ENCODE measurements at regions not wholly inside any gene's neighbourhood (a gene's known extent, or its start where the extent isn't known, plus 50 kb on each side); places are given as distances from the start of the nearest gene placed in this dataset.
A peak's percentile ranks its signal among the peaks of the same experiment; 100 is the strongest.

DNA sequence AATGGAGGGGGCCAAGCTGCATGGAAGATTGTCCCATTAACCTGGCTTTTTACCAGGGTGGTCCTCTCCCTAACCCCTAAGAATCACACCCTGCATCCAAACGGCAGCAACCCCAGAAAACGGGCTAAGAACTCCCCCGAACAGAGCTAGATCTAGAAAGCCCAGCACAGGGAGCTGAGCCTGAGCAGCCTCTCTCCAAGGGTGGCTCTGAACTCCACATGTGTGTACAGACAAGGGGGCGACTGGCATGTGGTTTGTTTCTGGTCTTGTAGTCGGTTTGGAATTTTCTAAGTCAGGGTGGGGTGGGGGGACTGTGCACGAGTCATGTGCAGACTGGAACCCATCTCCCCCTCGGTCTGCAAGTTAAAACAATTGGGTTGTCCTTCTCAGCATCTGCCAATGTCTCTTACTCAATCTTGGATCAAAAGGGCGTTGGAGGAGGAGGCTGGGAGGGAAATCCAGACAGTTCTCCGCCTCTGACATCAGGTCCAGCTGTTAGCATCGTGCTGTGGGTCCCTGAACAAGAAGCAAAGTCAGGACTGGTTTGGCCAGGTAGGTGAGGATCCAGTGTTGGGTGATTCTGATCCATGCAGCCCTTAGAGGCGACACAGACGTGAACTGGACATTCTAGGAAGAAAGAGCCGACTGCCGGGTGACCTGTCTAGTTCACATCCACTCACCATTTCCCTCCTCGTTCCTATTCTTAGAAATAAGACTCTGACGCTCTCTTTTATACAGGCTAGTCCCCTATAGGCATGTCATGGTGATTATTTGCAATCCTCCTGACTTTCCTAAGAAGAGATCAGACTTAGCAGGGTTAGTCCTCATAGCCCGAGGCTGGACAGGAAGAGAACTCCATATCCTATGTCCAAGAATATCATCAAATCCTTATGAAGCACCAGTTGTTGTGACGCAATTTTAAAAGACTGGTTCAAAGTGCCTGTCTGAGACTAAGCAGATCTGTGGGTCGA lies 381.8 kb downstream of the SOX9 start:
- no peak for DNase-seq (ENCODE audit: low spot score)

DNA sequence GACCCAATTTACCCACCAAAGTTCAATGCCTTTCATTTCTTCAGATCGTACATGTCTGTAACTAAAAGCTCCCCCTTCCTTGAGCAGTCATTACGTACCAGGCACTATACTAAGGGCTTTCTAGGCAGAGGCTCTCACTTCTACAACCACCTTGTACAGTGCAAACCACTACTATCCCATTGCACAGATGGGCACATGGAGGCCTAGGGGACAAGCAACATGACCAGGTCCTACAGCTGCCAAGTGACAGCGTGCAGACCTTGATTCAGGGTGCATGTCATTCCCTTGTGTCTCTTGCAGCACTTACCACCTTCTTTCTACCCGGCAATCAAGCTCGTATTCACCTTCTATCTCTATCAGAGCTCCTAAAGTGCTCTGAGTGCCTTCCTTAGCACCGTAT lies 382.7 kb downstream of the SOX9 start:
- DNase-seq (ENCODE audit: low spot score): no peak

DNA sequence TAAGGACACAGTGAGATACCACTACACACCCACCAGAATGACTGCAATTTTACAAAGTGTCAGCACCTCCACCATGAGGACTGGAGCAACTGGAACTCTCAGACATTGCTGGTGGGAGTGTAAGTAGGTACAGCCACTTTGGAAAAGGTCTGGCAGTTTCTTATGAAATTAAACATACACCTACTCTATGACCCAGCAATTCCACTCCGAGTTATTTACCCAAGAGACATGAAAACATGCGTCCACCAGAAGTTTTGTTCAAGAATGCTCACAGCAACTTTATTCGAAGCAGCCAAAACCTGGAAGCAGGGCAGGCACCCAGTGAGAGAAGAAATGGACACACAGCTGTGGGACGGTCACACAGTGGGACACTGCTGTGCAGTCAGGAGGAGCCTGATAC lies 384.0 kb downstream of the SOX9 start:
- DNase-seq (ENCODE audit: low spot score): no peak

DNA sequence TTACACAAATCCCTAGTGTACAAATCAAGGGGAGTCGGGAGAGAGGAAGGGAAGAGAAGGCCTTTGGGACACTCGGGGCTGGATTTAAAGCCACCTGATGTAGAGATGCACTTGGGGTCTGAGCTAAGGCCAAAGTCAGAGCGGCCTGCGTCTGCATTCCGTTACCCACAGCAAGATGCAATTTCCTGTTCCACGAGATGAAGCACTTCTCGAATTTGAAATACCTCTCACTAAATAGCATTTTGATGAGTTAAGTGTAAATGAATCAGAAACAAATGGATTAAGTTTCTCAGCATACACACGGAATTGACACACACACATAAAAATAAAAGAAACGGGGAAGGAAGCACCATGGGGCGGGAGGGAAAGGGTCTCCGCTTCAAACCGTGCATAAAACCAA lies 386.0 kb downstream of the SOX9 start:
- DNase-seq (ENCODE audit: low spot score): no peak

DNA sequence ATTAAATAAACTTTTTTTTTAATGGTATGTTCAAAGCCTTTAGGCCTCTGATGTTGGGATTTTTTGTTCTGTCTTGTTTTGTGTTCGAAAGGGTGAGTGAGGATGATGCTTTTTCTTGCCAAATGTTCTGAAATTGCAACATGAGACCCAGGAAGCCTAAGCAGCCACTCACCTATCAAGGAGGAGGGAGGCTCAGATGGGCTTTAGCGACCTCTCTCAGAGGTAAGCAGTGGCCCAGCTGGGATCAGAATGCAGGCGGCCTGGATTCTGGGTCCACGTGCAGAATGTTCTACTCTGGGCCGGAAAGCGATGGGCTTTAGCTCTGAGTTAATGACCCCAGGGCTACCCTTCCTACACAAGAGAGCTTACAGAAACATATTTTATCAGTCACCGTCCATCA lies 386.6 kb downstream of the SOX9 start:
- no peak for DNase-seq (ENCODE audit: low spot score)

DNA sequence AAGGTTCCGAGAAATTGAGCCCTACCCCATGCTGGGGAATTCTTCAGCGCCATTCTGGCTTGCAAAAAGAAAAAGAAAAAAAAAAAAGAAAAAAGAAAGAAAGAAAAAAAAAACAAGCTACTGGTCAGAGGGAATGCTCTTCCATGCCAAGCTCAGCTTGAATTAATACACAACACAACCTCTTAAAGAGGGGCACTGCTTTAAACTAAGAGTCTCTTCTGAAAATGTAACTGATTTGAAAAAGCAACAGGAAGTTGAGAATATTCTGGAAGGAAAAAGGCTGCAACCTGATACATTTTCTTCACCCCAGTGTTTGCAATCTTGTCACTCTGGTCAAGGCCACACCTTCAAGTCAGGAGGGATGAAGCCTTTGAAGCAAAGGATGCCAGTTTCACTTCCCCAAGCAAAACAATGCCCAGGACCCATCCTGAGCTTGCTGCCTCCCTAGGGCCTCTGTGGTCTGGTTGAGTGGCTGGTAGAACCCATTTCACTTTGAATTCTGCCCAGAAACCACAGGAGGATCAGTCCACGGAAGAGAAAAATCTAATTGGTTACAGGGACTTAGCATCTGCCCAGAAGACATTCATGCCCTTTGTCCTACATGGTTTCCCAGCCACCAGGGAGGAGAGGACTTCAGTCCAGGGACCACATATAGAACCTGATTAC lies 389.7 kb downstream of the SOX9 start:
- DNase-seq (ENCODE audit: low spot score): no peak

DNA sequence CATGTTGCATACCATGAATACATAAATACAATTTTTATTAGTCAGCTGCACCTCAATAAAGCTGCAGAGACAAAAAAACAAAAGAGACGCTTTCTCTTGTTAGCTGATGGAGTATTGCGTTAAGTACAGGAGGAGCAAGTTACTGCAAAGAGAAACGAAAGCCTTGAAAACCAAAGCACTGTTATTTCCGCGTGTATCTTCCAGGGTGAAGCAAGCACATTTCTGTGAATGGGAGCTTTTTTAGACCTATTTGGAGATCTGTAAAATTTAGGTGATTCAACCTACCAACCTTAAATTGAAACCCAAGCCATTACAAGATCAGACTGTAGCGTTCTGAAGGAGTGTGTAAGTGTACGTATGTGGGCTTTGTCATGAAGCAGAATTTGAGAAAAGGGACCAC lies 390.4 kb downstream of the SOX9 start:
- DNase-seq (ENCODE audit: low spot score): no peak

DNA sequence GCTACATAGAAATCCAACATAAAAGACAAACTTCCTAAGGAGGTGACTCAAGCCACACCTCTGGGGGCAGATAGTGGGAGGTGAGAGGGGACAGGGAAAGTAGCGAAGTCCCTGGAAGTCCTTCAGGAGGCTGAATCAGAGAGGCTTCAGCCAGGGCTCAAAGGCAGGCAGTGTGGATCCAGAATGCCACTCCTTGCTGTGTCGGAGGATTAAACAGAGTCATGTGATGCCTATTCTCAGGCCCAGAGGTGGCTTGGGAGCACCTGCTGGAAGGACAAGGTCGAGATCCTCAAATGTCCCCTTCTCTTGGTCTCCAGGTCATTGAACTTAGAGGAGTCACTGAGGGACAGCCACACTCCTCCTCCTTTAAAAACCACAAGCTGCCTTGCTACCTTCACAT lies 391.1 kb downstream of the SOX9 start:
- no peak for DNase-seq (ENCODE audit: low spot score)

DNA sequence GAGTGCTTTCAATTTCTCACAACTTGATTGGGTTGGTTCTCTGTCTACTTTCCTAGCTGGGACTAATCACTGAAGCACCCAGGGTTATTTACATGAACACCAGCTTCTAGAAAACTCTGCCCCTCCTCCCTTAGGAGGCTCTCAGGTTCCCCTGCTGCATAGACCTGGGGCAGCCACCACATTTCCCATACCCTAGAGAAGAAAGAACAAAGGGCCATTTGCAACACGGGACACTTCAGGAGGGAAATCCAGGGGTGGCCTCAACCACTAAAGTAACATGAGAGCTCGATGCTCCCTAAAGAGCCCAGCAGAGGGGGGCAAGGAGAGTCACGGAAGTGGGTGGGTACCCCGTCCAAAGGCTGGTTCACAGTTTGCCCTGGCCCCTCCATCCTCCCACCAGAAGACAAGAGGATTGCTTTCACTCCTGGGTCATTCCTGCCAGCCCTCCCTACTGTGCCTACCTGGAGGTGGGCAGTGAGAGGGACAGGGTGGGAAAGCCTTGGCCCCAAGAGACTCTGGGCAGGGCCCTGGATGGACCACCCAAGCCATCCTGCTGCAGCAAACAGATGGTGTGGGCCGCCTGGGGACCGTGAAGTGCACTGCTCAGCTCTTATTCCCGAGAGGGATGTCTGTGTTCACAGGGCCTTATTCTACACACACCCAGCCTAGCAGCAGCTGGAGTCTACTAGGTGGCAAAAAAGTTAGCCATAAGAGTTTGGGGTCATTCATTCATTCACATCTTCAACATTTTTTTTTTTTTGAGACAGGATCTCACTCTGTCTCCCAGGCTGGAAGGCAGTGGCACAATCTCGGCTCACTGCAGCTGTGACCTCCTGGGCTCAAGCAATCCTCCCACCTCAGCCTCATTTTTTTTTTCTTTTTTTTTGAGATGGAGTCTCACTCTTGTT lies 392.1 kb downstream of the SOX9 start:
- DNase-seq (ENCODE audit: low spot score): no peak

DNA sequence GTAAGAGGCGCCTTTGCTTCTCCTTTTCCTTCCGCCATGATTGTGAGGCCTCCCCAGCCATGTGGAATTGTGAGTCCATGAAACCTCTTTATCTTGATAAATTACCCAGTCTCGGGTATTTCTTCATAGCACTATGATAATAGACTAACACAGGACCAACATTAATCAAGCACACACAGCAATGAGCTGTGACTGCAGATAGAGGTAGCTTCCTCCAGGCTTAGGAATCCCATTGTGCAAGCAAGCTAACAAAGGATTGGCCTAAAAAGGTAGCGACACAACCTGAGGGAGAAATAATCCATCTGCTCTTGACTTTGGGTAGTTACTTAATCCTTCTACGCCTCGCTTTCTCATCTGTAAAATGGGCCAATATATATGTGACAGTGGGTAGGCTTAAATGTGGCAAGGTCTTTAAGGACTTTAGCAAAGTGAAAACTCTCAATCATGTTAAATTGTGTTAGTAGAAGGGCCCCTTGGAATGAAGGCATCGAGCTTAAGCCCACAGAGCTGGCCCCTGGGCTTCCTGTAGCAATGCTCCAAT lies 393.6 kb downstream of the SOX9 start:
- DNase-seq (ENCODE audit: low spot score): no peak

DNA sequence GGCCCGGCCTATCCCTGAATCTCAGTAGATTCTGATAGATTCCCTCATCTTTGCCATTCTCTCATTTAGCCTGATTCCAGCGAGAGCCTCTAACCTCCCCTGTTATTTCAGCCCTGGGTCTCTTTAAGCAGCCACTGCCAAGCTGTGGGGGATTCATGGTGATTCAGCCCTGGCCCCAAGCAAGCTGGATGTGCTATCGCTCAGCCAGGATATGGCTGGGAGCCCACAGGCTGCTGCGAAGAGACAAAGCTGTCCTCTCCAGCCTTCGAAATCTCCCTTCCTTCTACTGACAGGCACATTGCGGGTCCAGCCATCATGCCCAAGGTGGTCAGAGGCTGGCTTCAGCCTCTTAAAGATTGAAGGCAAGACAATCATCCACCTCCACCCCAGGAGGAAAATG lies 394.1 kb downstream of the SOX9 start:
- DNase-seq (ENCODE audit: low spot score): peak; percentile 15

DNA sequence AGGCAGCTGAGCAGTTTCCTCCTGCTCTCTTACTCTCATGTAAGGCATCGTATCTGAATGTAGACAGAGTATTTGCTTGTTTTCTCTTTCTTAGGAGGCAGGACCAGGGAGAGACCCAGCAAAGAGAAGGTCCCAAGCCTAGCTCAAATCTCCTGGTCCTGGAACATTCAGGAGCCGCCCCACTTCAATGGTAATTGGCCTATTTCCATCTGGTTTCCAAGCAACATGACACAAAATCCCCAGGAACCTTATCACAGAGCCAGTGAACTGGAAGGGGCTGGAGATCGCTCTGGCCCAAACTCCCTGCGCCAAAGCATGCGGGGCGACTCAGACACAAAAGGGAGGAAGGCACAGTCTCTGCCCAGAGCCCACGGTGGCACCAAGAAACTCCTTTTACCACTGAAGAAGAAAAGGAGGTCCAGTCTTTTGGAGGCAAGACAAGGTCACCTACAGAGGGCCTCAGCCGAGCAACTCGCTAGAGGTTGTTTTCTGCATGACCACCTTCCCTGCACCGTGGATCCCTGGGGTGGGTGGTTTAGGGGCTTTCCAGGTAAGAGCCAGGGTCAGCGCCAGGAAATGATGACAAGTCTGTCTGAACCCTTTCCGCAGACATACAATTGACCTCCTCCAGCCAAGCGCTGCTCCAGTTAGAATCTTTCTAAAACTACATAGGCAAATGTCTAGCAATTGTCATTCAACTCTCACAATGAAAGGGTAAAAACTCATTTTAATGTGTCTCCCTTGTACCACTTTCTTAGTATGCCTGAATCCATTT lies 394.7 kb downstream of the SOX9 start:
- DNase-seq (ENCODE audit: low spot score): peak; percentile 21

DNA sequence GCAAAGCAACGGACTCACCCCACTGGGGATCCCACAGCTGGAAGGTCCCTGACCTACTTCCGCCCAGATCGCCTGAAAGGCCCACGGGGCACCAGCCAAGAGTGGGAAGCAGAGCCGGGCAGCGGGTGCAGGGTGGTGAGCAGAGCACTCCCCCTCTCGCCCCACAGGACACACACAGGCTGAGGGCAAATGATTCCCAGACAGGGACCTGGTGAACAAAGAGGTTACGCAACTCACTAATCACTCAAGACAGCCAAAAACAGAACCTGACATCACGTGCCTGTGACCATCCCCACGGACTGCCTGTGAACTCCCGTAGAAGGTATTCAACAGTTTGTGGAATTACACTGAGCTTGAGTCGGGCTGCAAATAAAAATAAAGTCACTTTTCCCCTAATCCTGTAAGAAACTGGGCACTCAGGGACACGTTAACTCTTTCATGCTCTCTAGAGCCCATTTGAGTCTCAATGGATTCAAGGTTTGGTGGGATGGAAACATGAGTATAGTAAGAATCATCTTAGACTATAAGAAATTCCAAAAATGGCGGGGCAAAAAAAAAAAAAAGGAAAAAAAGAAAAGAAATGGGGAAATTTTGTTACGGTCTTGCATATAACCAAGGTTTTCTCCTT lies 396.1 kb downstream of the SOX9 start:
- no peak for DNase-seq (ENCODE audit: low spot score)

DNA sequence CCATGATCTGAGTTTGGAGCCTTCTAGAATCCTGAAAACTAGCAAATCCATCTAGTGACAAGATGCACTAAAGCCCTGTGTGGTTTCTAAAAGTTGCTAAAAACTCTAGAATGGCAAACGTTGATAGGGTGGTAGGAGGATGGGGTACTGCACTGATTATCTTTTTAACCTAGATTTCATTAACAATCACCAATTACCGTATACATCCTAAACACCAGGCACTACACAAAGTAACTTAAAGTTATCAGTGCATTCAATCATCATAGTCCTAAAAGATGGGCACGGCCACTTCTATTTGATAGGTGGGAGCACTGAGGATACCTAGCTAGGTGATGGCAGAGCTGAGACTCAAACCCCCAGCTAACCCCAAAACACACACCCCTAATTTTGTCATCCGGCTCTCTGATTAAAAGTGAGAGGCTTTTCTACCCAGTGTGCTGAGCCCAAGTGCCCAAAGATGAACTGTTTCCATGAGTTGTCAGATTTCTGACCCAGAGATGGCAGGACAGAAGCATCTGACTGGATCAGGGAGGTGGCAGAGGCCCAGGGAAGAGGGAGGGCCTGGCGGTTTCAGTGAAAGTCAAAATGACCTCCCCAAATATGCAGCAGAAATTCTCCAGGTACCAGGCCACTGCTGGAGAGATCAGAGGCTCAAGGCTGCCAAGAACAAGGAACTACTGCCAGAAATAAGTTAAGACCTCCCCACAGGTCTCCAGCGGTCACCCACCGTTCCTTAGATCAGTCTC lies 396.8 kb downstream of the SOX9 start:
- DNase-seq (ENCODE audit: low spot score): no peak

DNA sequence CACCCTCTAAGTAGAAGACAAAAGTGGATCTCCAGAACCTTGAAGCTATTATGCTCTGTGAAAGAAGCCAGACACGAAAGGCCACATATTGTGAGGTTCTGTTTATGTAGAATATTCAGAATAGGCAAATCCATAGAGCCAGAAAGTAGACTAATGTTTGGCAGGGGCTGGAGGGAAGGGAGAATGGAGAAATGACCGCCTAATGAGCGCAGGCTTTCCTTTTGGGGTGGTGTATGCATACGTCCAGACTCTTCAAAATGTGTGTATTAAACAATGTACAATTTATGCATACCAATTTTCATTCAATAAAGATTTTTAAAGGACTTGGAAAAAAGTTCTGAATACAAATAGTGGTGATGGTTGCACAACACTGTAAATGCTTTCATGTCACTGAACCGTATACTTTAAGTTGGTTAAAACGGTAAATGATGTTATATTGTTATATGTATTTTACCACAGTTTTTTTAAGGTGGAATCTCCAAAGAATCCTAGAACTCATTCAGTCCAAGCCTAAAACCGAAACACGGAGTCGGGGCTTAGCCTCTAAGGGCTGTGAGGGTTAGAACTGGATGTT lies 397.4 kb downstream of the SOX9 start:
- DNase-seq (ENCODE audit: low spot score): no peak

DNA sequence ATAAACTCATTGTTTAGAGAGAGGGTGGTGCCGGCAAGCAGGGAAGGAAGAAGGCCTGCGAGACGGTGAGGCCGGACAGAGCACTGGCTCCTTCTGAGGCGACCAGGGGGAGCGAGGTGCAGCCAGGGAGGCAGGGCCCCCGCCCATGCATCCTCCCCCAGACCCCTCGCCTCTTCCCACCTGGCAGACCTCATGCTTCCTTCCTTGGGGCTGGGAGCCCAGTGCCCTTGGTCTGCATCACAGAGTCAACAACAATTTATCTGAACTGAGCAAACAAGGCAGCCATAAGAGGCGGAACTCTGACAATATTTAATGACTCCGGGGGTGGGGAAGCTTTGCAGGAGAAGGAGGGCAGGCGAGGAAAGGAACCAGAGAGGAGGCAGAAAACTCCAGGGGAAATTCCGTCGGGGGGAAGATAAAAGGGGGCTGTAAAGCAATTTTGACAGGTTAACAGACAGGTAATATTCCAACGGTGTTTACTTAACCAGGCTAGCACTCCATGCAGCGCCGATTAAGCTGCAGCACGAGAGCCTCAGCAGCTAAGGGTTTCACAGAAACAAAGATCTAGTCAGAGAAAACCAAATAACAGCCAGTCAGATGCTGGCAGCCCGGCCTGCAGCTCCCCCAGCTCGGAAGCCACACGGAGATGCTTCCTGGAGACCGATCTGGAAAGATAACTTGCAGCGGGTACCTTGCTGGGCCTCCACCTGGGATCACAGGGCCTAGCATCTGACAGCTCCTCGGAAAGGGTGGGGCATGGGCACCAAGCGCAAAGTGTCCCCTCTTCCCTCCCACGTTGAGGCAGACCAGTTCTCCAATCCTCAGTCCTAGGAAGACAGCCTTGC lies 398.2 kb downstream of the SOX9 start:
- no peak for DNase-seq (ENCODE audit: low spot score)

DNA sequence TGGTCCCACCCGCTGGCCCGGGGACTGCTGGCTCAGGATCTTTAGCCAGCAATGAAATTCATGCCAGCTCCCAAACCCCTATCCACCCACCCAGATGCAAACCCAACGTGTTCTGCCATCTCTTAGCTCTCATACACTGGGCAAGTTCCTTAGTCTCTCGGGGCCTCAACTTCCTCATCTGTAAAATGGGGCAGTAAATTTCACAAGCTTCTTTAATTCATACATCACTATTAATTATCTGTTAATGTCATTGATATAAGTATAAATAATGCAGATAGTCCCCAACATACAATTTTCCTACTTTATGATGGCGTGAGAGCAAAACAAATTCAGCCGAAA lies 398.7 kb downstream of the SOX9 start:
- DNase-seq (ENCODE audit: low spot score): no peak

DNA sequence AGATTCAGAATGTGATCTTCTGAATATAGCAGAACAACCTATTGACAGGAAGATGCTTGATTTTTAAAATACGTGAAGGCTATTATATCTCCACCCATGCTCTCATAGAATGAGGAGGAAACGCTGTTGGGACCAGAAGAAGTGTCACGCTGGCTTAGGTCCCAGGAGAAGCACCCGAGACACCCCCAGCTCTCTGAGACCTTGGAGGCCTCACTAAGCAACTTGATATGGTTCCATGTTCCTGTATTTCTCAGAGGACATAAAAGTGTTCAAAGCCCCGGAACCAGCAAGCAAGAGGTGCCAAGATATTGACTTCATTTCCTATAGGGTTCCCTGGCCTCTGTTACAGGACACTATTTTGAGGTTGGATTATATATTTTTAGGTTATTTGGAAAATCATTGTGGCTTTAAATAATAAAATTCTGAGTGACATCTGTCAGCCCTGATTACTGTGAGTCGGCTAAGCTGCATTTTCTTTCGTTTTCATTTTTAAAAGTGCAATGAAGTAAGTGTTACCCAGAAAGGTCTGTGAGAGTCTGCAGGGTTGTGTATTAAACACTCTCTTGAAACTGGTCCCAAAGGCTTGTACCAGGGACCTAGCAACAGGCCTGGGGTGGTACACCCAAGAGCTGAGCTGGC lies 400.0 kb downstream of the SOX9 start:
- DNase-seq (ENCODE audit: low spot score): no peak

DNA sequence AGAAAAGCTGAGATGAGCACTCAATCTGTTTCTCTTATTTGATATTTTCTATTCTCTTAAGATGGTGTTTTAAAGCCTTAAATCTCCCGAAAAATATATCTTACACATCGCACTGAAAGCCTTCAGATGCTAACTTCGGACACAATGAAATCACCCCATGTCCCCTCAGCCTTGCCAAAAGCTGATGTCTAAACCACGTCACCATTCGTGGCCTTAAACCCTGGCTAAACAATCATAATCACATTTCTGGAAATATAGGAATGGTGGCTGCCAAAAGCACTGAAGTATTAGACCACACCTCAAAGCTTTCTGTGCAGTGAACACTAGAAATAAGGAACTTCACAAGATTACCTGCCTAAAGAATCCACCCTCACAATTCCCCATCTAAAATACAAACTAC lies 402.7 kb downstream of the SOX9 start:
- DNase-seq (ENCODE audit: low spot score): no peak

Measured in hepatic stellate cell (primary cell).